Stomach (tissue), 8 donors: ENCODE measurements at regions not wholly inside any gene's neighbourhood (a gene's known extent, or its start where the extent isn't known, plus 50 kb on each side); places are given as distances from the start of the nearest gene placed in this dataset.

ENCODE experiments used
- DNase-seq, 2 donors: peaks; one replicate each; pipeline versions ENCODE4 v3.0.0 to v3.0.0-alpha.2; 2013 to 2019
- H3K27ac ChIP-seq, 5 donors: fragments of 200-600 bp in 4 of 5; sonication (generic) in 4 of 5; one replicate each; pipeline ENCODE4 v1.5.1; 2013 to 2019; ENCODE audit warnings: mild to moderate bottlenecking in 1 of 5, moderate library complexity in 1 of 5
- H3K27me3 ChIP-seq, 3 donors: fragments of 200-600 bp; sonication (generic); one replicate each; pipeline ENCODE4 v1.5.1; 2017 to 2019; ENCODE audit warnings: mixed run types in 1 of 3
- H3K36me3 ChIP-seq, 4 donors: fragments of 200-600 bp; sonication (generic); 1 replicate in 3 of 4; 2 replicates in 1 of 4; pipeline ENCODE4 v1.5.1; 2016 to 2019
- H3K4me1 ChIP-seq, 4 donors: fragments of 200-600 bp; sonication (generic); one replicate each; pipeline ENCODE4 v1.5.1; 2016 to 2019
- H3K4me3 ChIP-seq, 4 donors: fragments of 200-600 bp; sonication (generic) in 3 of 4; one replicate each; pipeline ENCODE4 v1.5.1; 2016 to 2019; ENCODE audit warnings: mild to moderate bottlenecking in 1 of 4
- H3K9me3 ChIP-seq, 4 donors: fragments of 200-600 bp; sonication (generic); one replicate each; pipeline ENCODE4 v1.5.1; 2016 to 2019
- EP300 ChIP-seq: sonication (generic); formaldehyde crosslinking; IDR thresholded peaks from one replicate; pipeline ENCODE4 v1.6.1; 2017; ENCODE audit warnings: antibody characterized with exemption
- POLR2A ChIP-seq, 4 donors: fragments of 450-650 bp; IDR thresholded peaks; one replicate each; pipeline ENCODE4 v1.6.1; 2016; ENCODE audit warnings: antibody characterized with exemption in 4 of 4, control low read depth in 2 of 4, mild to moderate bottlenecking in 1 of 4, moderate library complexity in 1 of 4
- POLR2AphosphoS5 ChIP-seq, 3 donors: sonication (generic); formaldehyde crosslinking; IDR thresholded peaks; one replicate each; pipeline ENCODE4 v1.6.1; 2016; ENCODE audit warnings: antibody characterized with exemption in 3 of 3
- WGBS, 5 donors: extraction: QIAGEN DNeasy Blood & Tissue Kit in 3 of 5; methylation state at CpG; one replicate each; pipeline versions ENCODE4 v1.1.5 to v1.1.7; 2013 to 2018; 5-methylcytosine and 5-hydroxymethylcytosine counted together
- intact Hi-C: fragments of 100-400 bp; cut with DNase I; formaldehyde crosslinking; loops from one replicate; pipeline ENCODE4 v1.15.1; 2023; ENCODE audit warnings: low total_unique reads
- TF ChIP-seq, protein P1 (sequence below), 7 experiments: fragments of 450-650 bp in 4 of 7; fragments of 200-600 bp in 3 of 7; sonication (generic) in 3 of 7; IDR thresholded peaks; one replicate each; pipeline ENCODE4 v1.5.1; 2016 to 2019; ENCODE audit warnings: antibody characterized with exemption in 7 of 7, control low read depth in 2 of 7, mild to moderate bottlenecking in 1 of 7
- donor health status: healthy with polysubstance abuse.
- donor health status: Bipolar disorder and iron deficiency.
- donor health status: healthy.

DNA sequence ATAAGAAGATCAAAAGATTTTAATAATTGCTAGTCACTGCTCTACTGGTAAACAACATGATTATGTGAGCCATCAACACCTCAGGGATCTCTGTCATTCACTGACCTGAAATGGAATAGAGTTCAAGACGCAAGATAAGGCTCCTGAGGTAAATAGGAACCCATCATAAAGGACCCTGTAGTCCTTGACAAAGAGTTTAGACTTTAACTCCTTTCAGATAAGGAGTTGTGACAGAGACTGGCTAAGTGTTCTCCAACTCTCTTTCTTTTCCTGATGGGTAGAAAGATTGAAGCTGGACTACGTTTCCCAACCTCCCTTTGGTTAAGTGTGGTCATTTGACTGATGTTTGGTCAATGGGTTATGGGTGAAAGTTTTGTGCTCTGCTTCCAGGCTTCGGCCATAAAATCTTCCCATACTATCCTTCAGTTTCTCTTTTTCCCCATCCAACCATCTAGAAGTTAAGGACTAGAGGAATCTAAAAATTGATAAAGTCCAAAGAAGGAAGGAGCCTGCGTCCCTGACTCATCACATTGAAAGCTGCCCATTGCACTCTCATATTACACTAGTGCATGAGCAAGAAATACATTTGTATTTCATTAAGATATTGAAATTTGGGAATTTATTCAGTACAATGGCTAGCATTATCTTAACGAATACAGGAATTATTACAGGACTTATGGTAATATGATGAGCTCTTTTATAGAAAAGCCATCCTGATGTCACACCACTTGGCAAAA, 293.7 kb upstream of the ACVR2A start:
- intact Hi-C loops: no loop called here
- no peaks in the 10 kb centered on the region for H3K27me3 ChIP-seq
- H3K4me1 ChIP-seq: no peaks in the 10 kb centered on the region
- H3K4me3 ChIP-seq: no peak overlapping the region
- DNase-seq: no peak
- no peak overlapping the region for H3K27ac ChIP-seq
- TF ChIP-seq, protein P1, sequence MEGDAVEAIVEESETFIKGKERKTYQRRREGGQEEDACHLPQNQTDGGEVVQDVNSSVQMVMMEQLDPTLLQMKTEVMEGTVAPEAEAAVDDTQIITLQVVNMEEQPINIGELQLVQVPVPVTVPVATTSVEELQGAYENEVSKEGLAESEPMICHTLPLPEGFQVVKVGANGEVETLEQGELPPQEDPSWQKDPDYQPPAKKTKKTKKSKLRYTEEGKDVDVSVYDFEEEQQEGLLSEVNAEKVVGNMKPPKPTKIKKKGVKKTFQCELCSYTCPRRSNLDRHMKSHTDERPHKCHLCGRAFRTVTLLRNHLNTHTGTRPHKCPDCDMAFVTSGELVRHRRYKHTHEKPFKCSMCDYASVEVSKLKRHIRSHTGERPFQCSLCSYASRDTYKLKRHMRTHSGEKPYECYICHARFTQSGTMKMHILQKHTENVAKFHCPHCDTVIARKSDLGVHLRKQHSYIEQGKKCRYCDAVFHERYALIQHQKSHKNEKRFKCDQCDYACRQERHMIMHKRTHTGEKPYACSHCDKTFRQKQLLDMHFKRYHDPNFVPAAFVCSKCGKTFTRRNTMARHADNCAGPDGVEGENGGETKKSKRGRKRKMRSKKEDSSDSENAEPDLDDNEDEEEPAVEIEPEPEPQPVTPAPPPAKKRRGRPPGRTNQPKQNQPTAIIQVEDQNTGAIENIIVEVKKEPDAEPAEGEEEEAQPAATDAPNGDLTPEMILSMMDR (IDR thresholded peaks at IDR 0.05): no peak
- TF ChIP-seq POLR2A (IDR thresholded peaks at IDR 0.05) (no peak), EP300 (no peak), POLR2AphosphoS5 (IDR thresholded peaks at IDR 0.05) (no peak)
- no peaks in the 10 kb centered on the region for H3K36me3 ChIP-seq
- WGBS, 5 donors: 81 to 89% (median 84%) methylated on average over 5 of the region's 5 CpGs
- no peaks in the 10 kb centered on the region for H3K9me3 ChIP-seq

DNA sequence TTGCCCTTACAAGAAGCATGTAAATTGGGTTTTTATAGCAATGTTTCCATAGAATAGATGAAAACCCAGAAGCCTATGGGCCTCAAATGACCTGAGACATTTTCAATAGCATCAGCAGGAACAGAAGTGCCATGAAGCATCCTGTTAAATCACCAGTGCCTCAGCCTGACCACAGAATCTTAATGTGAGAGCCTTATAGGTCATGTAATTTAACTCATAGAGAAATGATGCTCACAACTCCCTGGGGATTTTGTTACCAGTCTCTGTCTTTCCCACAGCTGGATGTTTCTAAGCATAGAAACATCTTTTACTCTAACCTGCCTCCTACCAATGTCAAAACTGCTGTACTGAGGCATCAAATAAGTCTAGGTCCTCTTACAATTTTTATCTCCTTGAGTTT, 295.8 kb upstream of the ACVR2A start:
- intact Hi-C loops: no loop called here
- Histone ChIP-seq H3K4me3 (no peak overlapping the region), H3K27me3 (no peaks in the 10 kb centered on the region), H3K27ac (no peak overlapping the region), H3K36me3 (no peaks in the 10 kb centered on the region), H3K9me3 (no peaks in the 10 kb centered on the region), H3K4me1 (no peaks in the 10 kb centered on the region)
- no peak for TF ChIP-seq POLR2A (IDR thresholded peaks at IDR 0.05)
- TF ChIP-seq, protein P1 (IDR thresholded peaks at IDR 0.05): no peak
- no peak for TF ChIP-seq EP300
- no peak for TF ChIP-seq POLR2AphosphoS5 (IDR thresholded peaks at IDR 0.05)
- DNase-seq: no peak

DNA sequence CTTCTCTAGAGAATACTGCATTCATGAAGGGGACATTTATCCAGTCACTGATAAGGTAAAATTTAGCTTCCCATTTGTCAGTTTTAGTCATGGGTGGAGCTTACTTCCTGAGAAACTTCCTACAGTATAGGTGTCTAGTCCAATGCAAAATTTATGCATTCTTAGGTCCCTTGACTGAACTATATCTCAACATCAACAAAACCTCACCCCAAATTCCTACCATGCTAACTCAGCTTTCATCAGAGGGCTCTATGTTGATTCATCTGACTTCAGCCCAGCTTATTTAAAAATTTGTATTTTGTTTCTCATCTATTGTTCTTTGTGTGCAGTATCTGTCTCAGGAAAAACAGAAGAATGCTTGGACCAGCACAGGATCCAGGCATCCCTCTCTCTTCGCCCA, 296.4 kb upstream of the ACVR2A start:
- Histone ChIP-seq H3K4me3 (no peak overlapping the region), H3K4me1 (no peaks in the 10 kb centered on the region), H3K9me3 (no peaks in the 10 kb centered on the region), H3K36me3 (no peaks in the 10 kb centered on the region), H3K27me3 (no peaks in the 10 kb centered on the region), H3K27ac (no peak overlapping the region)
- DNase-seq: no peak
- 77 to 98% (median 93%) methylated on average over 1 of the region's 1 CpG for WGBS, 5 donors
- TF ChIP-seq POLR2A (IDR thresholded peaks at IDR 0.05) (no peak), POLR2AphosphoS5 (IDR thresholded peaks at IDR 0.05) (no peak), EP300 (no peak)
- TF ChIP-seq, protein P1 (IDR thresholded peaks at IDR 0.05): no peak
- intact Hi-C loops: no loop called here

DNA sequence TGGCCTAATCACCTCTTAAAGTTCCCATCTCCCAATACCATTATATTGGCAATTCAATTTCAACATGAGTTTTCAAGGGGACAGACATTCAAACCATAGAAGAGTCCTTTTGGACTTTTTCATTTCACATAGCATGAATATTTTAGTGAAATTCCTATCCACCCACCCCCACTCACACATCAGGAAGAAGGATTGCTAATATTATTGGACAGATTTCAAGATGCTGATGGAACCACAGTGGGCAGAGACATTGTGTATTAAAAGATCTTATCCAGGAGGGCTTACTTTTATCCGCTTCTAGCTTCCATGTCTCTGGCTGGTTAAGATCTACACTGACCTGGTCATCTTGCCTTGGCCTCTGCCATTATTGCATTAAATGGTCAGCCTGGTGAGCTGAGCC, 297.4 kb upstream of the ACVR2A start:
- no peak for DNase-seq
- Histone ChIP-seq H3K27ac (no peak overlapping the region), H3K27me3 (no peaks in the 10 kb centered on the region), H3K4me3 (no peak overlapping the region), H3K36me3 (no peaks in the 10 kb centered on the region), H3K9me3 (no peaks in the 10 kb centered on the region), H3K4me1 (no peaks in the 10 kb centered on the region)
- TF ChIP-seq POLR2A (IDR thresholded peaks at IDR 0.05): no peak
- intact Hi-C loops: no loop called here
- 86 to 92% (median 90%) methylated on average over 1 of the region's 1 CpG for WGBS, 5 donors

DNA sequence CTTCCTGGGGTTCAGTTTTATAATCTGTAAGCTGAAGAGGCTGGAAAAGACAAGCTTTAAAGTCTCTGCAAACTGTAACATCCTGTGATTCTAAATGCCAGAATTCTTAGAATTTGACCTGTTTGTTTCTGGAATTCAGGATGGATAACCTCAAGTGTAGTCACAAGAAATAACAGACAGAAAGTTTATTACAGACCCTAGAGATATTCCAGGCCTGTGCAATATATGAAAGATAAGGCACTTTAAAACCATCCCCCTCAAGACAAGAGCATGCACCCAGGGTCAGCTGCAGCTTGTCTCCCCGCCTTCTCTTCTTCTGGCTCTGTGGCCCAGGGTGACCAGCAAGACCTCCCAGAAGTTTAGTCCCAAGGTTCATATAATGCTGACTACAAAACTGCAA, 298.7 kb upstream of the ACVR2A start:
- no peak for DNase-seq
- WGBS, 5 donors: 81 to 96% (median 93%) methylated on average over 1 of the region's 1 CpG
- H3K4me1 ChIP-seq: no peaks in the 10 kb centered on the region
- no peaks in the 10 kb centered on the region for H3K9me3 ChIP-seq
- H3K36me3 ChIP-seq: no peaks in the 10 kb centered on the region
- TF ChIP-seq POLR2A (IDR thresholded peaks at IDR 0.05) (no peak), POLR2AphosphoS5 (IDR thresholded peaks at IDR 0.05) (no peak)
- H3K27ac ChIP-seq: no peak overlapping the region
- intact Hi-C loops: no loop called here
- H3K27me3 ChIP-seq: no peaks in the 10 kb centered on the region
- no peak overlapping the region for H3K4me3 ChIP-seq
